Neural progenitor cell (in vitro differentiated cells): ENCODE measurements at regions not wholly inside any gene's neighbourhood (a gene's known extent, or its start where the extent isn't known, plus 50 kb on each side); places are given as distances from the start of the nearest gene placed in this dataset.

Source experiments
- DNase-seq: peaks from one replicate; pipeline ENCODE4 v3.0.0-alpha.2; 2016; ENCODE audit warnings: low spot score
- H2AFZ ChIP-seq: fragments of 200-600 bp; sonication (generic); replicated peaks from 2 replicates; pipeline ENCODE4 v1.6.1; 2016; ENCODE audit warnings: antibody characterized with exemption
- H3F3A ChIP-seq: fragments of 200-600 bp; sonication (generic); 2 replicates; pipeline ENCODE4 v1.6.1; 2016; ENCODE audit warnings: antibody characterized with exemption, low read depth
- H3K27ac ChIP-seq: fragments of 200-600 bp; sonication (generic); 2 replicates; pipeline ENCODE4 v1.5.1; 2016; ENCODE audit warnings: mild to moderate bottlenecking
- H3K27me3 ChIP-seq: fragments of 200-600 bp; sonication (generic); 2 replicates; pipeline ENCODE4 v1.6.1; 2016; ENCODE audit warnings: mild to moderate bottlenecking, moderate library complexity
- H3K36me3 ChIP-seq: fragments of 200-600 bp; sonication (generic); 2 replicates; pipeline ENCODE4 v1.5.1; 2016
- H3K4me1 ChIP-seq: fragments of 200-600 bp; sonication (generic); 2 replicates; pipeline ENCODE4 v1.6.1; 2016; ENCODE audit warnings: mixed run types
- H3K4me2 ChIP-seq: fragments of 200-600 bp; sonication (generic); 2 replicates; pipeline ENCODE4 v1.6.1; 2016
- H3K4me3 ChIP-seq: fragments of 200-600 bp; sonication (generic); 2 replicates; pipeline ENCODE4 v1.5.1; 2016
- H3K79me2 ChIP-seq: fragments of 200-600 bp; sonication (generic); 2 replicates; pipeline ENCODE4 v1.6.1; 2016; ENCODE audit warnings: low read depth
- H3K9ac ChIP-seq: fragments of 200-600 bp; sonication (generic); 2 replicates; pipeline ENCODE4 v1.6.1; 2016
- H3K9me3 ChIP-seq: fragments of 200-600 bp; sonication (generic); 2 replicates; pipeline ENCODE4 v1.5.1; 2016; ENCODE audit warnings: low read depth
- H4K20me1 ChIP-seq: fragments of 200-600 bp; sonication (generic); 2 replicates; pipeline ENCODE4 v1.6.1; 2016; ENCODE audit warnings: low read depth
- H3K27ac Mint-ChIP-seq: 3 replicates; pipeline ENCODE4 v1.8.0; 2021; ENCODE audit warnings: mixed read lengths
- H3K27me3 Mint-ChIP-seq: 2 replicates; pipeline ENCODE4 v1.8.0; 2022; ENCODE audit warnings: low read depth, mild to moderate bottlenecking, inconsistent platforms, moderate library complexity, mixed read lengths; ENCODE audit not compliant: insufficient read depth
- H3K36me3 Mint-ChIP-seq: 3 replicates; pipeline ENCODE4 v1.8.0; 2021; ENCODE audit warnings: mixed read lengths
- H3K4me1 Mint-ChIP-seq: 3 replicates; pipeline ENCODE4 v1.8.0; 2021; ENCODE audit warnings: mixed read lengths
- H3K4me3 Mint-ChIP-seq: 3 replicates; pipeline ENCODE4 v1.8.0; 2021; ENCODE audit warnings: mild to moderate bottlenecking, moderate library complexity, mixed read lengths
- H3K9me3 Mint-ChIP-seq: 3 replicates; pipeline ENCODE4 v1.8.0; 2020; ENCODE audit warnings: mixed read lengths
- CTCF ChIP-seq: fragments of 200-600 bp; sonication (generic); IDR thresholded peaks from 2 replicates; pipeline ENCODE4 v1.5.1; 2017; ENCODE audit warnings: antibody characterized with exemption, mild to moderate bottlenecking
- EZH2 ChIP-seq: fragments of 200-600 bp; sonication (generic); IDR thresholded peaks from 2 replicates; pipeline ENCODE4 v1.6.1; 2017; ENCODE audit warnings: antibody characterized with exemption, mild to moderate bottlenecking, moderate library complexity
- EZH2phosphoT487 ChIP-seq: fragments of 200-600 bp; sonication (generic); IDR thresholded peaks from 2 replicates; pipeline ENCODE4 v1.6.1; 2017; ENCODE audit warnings: antibody characterized with exemption

GRCh38 chr7:131238347-131238931 lies 89.2 kb upstream of the MKLN1 start:
- Histone ChIP-seq H3K36me3 (no peaks in the 10 kb centered on the region), H3K79me2 (no peaks in the 10 kb centered on the region), H3K9me3 (no peaks in the 10 kb centered on the region), H3F3A (no peaks in the 10 kb centered on the region), H4K20me1 (no peaks in the 10 kb centered on the region), H3K4me3 (no peak overlapping the region), H2AFZ (no peak overlapping the region), H3K4me2 (no peak overlapping the region), H3K4me1 (no peaks in the 10 kb centered on the region), H3K9ac (no peak overlapping the region), H3K27ac (no peak overlapping the region), H3K27me3 (no peaks in the 10 kb centered on the region)
- TF ChIP-seq CTCF (no peak), EZH2phosphoT487 (no peak), EZH2 (no peak)
- Mint-ChIP-seq H3K9me3 (no peaks in the 10 kb centered on the region), H3K27ac (no peak overlapping the region), H3K4me3 (no peak overlapping the region), H3K27me3 (no peaks in the 10 kb centered on the region), H3K36me3 (no peaks in the 10 kb centered on the region), H3K4me1 (peaks cover 15% of the 10 kb centered on the region)
- no peak for DNase-seq

- no peak overlapping the region for H3K27ac Mint-ChIP-seq
- no peaks in the 10 kb centered on the region for H3K27me3 Mint-ChIP-seq
- H3K4me1 Mint-ChIP-seq = peaks cover 8% of the 10 kb centered on the region
Measured at GRCh38 chr7:131241386-131241785, 86.3 kb upstream of the MKLN1 start.

GRCh38 chr7:131242123-131242650 lies 85.5 kb upstream of the MKLN1 start:
- no peaks in the 10 kb centered on the region for H4K20me1 ChIP-seq
- no peak for DNase-seq
- H3K79me2 ChIP-seq = no peaks in the 10 kb centered on the region
- Mint-ChIP-seq H3K9me3 (no peaks in the 10 kb centered on the region), H3K4me3 (no peak overlapping the region), H3K27ac (no peak overlapping the region), H3K27me3 (no peaks in the 10 kb centered on the region), H3K4me1 (peaks cover 8% of the 10 kb centered on the region), H3K36me3 (no peaks in the 10 kb centered on the region)
- H3F3A ChIP-seq = no peaks in the 10 kb centered on the region
- H3K4me1 ChIP-seq = no peaks in the 10 kb centered on the region
- no peaks in the 10 kb centered on the region for H3K36me3 ChIP-seq
- no peak overlapping the region for H3K9ac ChIP-seq
- no peaks in the 10 kb centered on the region for H3K27me3 ChIP-seq
- H3K9me3 ChIP-seq = no peaks in the 10 kb centered on the region
- no peak overlapping the region for H3K4me2 ChIP-seq
- H2AFZ ChIP-seq = no peak overlapping the region
- no peak overlapping the region for H3K4me3 ChIP-seq
- no peak for TF ChIP-seq CTCF
- TF ChIP-seq EZH2phosphoT487 = no peak
- no peak for TF ChIP-seq EZH2
- no peak overlapping the region for H3K27ac ChIP-seq

More at GRCh38 chr7:131241386-131241785, 86.3 kb upstream of the MKLN1 start:
- no peak overlapping the region for H3K4me3 ChIP-seq
- H3K27ac ChIP-seq = no peak overlapping the region
- H4K20me1 ChIP-seq = no peaks in the 10 kb centered on the region
- H3F3A ChIP-seq = no peaks in the 10 kb centered on the region
- H3K9ac ChIP-seq = no peak overlapping the region
- no peak for DNase-seq
- H3K27me3 ChIP-seq = no peaks in the 10 kb centered on the region
- H3K4me1 ChIP-seq = no peaks in the 10 kb centered on the region
- Mint-ChIP-seq H3K36me3 (no peaks in the 10 kb centered on the region), H3K4me3 (no peak overlapping the region), H3K9me3 (no peaks in the 10 kb centered on the region)
- H3K9me3 ChIP-seq = no peaks in the 10 kb centered on the region
- no peak overlapping the region for H3K4me2 ChIP-seq
- H2AFZ ChIP-seq = no peak overlapping the region
- no peaks in the 10 kb centered on the region for H3K36me3 ChIP-seq
- TF ChIP-seq EZH2 = no peak
- no peak for TF ChIP-seq CTCF
- TF ChIP-seq EZH2phosphoT487 = no peak
- H3K79me2 ChIP-seq = no peaks in the 10 kb centered on the region
